ENCODE measurements at regions not wholly inside any gene's neighbourhood (a gene's known extent, or its start where the extent isn't known, plus 50 kb on each side); places are given as distances from the start of the nearest gene placed in this dataset.
"Not testable (repeated sequence)": the region's sequence is repeated elsewhere in the genome, so short reads cannot be mapped to it uniquely, and the experiment has no call there.

DNA sequence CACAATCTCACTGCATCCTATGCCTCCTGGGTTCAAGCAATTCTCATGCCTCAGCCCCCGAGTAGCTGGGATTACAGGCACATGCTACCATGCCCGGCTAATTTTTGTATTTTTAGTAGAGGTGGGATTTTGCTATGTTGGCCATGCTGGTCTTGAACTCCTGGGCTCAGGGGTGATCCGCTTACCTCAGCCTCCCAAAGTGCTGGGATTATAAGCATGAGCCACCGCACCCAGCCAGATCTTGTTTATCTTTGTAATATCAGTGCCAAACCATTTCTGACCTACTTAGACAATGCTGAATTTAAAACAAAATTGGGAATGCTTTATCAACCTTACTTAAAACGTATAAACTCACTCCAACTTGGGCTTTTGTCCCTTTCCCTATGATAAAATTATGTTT lies 103.7 kb upstream of the GBE1 start:
- not testable (repeated sequence) for DNase-seq (ENCODE audit: low spot score)

DNA sequence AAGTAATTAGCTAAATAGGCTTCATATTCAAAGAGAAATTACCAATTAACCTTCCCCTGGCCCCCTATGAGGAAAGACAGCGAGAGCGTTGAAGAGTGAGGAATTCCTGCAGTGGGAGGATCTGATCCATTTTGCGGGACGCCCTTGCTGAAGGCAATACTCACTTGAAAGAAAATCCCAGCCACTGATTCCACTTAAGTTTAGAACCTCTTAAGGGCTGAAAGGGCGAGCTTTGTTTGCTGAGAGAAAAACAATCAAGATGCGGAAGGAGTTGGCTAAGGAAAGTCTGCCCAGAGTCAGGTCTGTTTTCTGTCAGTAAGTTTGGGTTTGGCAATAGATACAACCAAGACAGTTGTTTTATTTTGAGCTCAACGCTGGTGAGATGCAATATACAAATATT lies 102.8 kb upstream of the GBE1 start:
- DNase-seq (ENCODE audit: low spot score), result peak; percentile 53

DNA sequence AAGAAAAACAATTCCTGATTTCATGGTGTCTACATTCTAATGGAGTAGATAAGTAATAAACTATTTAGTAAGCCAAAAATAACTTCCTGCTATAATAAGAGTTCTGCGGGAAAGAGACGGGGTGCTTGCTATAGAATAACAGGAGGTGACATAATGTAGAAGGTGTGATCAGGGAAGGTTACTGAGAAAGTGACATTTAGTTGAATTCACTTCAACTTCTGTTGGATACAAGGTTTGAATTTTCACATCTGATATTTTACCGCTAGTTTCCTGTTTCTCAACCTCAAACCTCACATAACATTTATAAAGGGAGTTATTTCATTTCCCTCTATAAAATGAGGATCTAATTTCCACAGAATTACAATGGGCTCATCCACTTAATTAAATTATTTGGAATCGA lies 102.3 kb upstream of the GBE1 start:
- DNase-seq (ENCODE audit: low spot score), result no peak

DNA sequence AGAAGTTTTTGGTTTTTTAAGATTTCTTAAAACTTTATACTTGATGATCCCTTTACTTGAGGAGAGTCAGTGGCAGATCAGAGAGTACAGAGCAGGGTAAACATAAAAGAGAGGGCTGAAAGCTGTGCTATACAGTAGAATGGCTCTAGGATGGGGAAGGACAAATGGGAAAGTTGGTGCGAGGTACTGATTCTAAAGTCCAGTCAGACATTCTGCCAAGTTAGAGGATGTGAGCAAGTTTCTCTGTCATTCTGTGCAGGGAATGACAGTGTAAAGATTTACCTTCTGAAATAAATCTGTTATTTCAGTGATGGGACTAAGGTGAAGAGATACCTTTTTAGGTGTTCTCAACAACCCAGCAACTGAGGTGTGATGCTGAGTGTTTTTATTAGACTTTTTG lies 100.1 kb upstream of the GBE1 start:
- DNase-seq (ENCODE audit: low spot score), result no peak

DNA sequence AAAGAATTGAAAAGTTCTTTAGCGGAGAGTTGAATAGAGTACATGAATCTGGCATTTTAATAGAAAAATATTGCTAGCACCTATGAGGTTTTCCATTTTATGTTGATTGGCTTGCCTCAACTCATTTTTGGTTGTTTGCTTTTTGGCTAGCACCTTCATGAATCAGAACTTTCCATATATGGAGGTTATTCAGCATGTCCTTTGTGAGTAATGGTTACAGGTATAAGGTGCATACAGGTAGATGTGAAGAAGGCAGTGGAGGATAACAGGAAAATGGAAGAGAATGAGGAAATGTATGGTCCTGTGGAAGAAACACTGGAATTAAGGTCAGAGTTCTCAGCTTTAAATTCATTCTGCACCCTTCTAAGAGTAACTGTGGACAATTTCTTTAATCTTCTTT lies 98.1 kb upstream of the GBE1 start:
- no peak for DNase-seq (ENCODE audit: low spot score)

DNA sequence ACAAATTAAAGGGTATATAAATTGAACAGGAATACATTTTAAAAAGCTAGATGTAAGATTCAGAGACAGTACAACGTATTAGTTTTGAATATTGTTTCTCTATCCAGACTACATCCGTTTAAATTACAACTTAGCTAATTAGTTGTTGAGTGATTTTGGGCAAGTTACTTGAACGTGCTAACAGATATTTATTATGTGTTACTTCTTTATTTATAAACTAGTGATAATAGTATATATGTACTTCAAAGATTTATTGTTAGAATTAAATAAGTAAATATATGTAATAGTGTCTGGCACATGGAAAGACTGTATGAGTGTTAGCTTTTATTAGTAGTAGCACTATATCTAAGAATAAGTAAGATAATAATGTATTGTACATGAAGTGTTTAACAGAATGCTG lies 92.0 kb upstream of the GBE1 start:
- no peak for DNase-seq (ENCODE audit: low spot score)

DNA sequence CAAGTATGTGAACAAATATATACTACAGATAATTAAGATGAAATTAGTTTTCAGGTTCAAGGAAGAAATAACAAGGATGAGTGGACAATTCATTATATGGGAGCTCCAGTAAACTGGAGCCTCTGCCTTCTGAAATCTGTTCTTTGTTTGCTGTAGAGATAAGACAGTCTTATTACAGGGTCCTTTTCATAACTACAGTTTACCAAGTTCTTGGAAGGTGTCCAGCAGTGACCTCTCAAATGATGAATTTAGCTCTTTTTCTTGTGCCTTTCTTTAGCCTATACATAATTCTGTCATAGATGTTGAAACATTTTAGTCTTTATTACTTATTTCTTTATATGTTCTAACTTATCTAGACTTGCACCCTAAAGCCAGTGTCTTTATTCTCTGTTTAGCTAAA lies 89.7 kb upstream of the GBE1 start:
- peak; percentile 70 for DNase-seq (ENCODE audit: low spot score)

DNA sequence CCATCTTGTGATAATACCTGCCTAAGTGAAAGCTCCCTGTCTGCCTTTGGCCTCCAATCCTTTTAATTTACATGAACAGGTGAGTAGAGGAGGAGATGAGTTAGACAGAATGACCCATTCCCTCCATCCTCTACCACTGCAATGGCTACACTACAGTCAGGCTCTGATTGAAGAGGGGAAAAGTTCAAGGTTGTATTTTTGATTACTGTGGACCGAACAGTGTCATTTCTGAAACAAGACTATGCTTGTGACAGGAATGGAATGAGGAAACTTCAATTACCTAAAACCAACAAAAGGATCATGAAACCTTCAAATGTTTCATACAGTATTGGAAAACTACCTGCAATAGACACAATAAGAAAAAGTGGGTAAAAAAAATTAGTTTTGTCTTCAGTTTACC lies 85.5 kb upstream of the GBE1 start:
- DNase-seq (ENCODE audit: low spot score), result no peak

DNA sequence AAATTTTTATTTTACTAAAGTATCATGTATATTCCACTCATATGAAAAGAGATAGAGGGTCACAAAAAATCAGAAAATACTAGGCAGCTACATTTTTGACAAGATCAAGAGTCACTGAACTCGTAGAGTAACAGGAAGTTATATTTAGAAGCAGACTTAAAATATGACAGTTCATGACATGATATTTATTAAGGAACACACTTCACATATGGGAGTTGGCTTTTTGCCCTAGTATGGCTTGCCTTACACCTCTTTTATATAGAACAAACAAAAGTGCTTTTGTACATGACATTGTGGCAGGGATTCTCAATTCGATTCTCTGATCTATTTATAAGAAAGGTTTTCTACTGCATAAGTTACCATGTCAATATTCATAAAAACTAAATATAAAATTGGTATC lies 80.1 kb upstream of the GBE1 start:
- no peak for DNase-seq (ENCODE audit: low spot score)

DNA sequence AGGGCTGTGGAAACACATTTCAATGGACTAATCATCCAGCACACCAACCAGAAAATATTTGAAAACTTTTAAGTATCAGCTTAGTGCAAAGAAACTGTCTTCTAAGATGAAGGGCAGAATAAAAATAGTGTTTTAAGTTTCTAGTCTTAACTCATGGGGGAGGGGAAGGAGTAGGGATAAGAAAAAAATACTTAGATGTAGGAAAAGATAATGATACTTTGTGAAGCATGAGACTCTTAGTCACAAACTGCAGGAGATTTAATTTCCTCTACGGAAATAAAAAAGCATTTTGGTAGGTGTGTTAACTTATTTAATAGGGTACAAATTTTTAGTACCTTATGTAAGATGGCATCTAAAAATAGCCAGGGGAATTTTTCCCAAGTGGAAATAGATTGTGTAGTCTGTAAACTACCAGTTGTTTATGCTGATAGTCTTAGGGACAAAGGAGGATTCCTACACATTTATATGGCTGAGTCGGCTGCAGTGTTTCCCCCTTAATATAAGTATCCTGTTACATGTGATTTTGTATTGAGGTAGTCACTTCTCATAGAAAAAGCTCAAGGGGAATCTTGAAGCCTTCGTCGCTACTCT lies 78.2 kb upstream of the GBE1 start:
- no peak for DNase-seq (ENCODE audit: low spot score)

DNA sequence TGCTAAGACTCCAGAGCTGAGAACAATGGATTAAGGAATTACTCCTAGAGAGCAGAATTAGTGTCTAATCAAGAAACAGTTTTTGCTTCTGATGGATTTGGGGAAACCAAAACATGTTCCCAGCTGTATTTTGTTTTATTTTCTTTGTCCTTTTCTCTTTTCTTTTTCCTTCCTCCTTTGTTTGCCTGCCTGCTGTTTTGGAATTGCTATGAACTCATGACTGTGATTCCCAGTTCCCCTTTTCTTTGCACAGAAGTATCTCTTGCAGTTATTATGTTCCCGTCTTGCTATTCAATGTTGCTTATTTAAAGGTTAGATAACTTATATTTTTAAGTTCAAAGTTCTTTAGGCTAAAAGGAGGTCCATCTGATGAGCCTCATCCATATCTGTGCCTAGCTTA lies 77.0 kb upstream of the GBE1 start:
- peak; percentile 3 for DNase-seq (ENCODE audit: low spot score)

DNA sequence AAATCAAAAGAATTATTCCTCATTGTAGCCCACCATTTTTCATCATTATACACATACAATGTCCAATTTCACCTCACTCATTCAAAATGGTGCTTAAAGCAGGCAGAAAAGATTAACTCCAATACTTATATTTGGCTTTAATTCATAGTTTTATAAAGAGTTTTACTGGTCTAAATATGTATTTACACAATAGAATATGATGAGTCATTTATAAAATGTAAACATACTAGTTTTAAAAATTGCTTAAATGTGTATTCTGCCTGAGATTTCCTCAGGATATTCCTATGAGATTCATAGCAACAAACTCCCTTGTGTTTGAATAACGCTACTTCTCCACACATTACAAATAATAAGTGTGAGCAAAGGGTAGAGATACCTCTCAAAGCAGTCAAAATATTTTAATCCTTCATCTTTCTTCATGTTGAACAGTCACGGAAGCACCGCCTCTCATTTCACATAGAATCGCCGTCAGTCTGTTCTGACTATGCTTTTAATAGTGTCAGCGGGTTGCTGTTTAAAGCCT lies 75.7 kb upstream of the GBE1 start:
- DNase-seq (ENCODE audit: low spot score), result no peak

DNA sequence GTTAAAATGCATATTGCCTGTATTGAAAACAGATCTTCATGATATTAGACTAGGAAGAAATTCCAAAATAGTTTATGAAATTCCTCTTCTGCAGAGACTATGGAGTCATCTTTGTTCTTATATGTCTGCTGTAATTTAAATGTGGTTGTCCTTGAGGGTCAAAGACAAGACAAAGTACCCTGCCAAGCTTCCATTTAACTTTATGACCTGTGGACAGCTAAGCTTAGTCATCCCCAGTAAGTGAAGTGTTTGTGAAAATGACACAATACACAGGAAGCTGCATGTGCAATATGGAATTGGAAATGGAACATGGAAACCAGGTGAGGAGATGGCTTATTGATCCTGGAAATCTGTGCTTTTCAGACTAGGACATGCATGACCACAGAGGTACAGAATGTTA lies 68.5 kb upstream of the GBE1 start:
- no peak for DNase-seq (ENCODE audit: low spot score)

DNA sequence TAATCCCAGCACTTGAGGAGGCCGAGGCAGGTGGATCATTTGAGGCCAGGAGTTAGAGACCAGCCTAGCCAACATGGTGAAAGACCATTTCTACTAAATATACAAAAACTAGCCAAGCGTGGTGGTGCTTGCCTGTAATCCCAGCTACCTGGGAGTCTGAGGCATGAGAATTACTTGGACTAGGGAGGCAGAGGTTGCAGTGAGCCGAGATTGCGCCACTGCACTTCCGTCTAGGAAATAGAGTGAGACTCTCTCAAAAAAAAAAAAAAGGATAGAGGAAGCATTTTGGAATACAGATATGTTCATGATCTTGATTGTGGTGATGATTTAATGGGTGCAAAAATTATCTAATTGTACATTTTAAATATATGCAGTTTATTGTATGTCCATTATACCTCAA lies 67.8 kb upstream of the GBE1 start:
- DNase-seq (ENCODE audit: low spot score), result not testable (repeated sequence)

DNA sequence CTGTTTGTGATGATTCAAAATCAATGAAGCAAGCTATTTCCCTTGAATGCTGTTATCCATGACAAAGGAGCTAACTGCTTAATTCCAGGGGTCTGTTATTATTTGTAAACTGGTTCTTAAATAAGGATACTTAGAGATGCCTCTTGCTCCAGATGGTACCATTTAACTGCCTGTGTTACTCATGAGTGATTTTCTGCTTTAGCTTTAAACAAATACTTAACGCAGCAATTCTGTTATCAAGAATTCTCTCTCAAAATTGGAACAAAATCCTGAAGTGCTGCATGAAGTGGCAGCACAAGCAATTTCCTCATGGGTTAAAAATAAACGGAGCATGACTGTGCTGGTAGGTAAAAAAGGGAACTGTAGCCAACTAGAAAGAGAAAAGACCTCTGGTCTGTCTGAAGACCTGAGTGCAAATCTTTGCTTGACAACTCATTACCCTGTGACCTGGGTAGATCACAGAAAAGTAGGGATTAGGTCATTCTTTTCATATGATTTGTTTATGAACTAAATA lies 62.5 kb upstream of the GBE1 start:
- peak; percentile 23 for DNase-seq (ENCODE audit: low spot score)

DNA sequence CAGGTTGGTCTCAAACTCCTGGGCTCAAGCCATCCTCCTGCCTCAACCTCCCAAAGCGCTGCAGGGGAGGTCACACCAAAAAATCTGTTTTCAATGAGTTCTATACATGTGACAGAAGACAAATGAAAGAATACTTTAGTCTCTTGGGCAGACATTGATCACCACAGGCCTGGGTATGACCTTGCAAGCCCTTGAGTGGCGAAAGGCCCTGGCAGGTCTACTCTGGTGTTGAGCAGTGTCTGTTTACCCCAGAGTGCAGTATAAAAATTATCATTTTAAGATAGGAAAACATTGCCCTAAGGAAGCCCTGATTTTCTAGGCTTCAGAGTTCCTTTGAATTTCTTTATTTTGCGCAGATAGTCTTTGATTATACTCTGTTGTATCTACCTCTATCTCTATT lies 61.6 kb upstream of the GBE1 start:
- DNase-seq (ENCODE audit: low spot score), result no peak

DNA sequence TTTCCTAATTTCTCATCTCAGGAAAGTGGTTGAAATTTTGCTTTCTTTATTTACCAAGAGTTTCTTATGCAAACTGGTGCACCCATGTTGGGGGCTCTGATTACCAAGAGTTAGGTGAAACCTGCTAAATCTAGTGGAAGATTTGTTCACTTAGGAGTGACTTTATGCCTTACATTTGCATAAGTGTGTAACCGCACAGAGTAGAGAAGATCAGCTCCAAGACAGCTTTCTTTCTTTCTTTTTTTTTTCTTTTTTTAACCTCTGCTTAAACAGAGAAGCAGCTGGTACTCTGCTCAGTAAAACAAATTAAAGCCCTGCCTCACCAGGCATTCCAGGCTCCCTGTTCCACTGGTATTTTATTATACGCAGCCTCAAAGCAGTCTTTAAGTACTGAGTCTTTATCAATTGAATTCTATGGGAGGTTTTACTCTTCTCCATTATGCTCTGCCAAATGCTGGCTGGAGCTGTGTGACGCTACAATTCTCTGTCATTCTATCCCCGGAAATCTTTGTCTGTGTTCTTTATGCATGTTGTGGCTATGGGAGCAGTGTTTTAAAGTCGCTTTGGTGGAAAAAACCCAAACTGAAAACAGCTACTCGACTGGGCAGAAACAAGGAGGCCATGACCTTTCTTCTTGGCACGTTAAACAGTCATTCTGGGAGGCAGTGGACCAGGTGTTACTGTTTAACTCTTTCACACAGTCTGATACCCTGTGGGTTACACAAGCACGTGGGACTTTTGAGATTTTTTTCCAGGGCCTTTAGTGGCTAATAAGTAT lies 55.2 kb upstream of the GBE1 start:
- peak; percentile 15 for DNase-seq (ENCODE audit: low spot score)

DNA sequence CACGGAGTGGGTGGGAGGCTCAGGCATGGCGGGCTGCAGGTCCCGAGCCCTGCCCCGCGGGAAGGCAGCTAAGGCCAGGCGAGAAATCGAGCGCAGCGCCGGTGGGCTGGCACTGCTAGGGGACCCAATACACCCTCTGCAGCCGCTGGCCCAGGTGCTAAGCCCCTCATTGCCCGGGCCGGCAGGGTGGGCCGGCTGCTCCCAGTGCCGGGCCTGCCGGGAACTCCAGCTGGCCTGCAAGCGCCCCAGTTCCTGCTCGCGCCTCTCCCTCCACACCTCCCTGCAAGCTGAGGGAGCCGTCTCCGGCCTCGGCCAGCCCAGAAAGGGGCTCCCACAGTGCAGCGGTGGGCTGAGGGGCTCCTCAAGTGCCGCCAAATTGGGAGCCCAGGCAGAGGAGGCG lies 50.7 kb upstream of the GBE1 start:
- not testable (repeated sequence) for DNase-seq (ENCODE audit: low spot score)
